HG02759 (cell line): ENCODE measurements at regions not wholly inside any gene's neighbourhood (a gene's known extent, or its start where the extent isn't known, plus 50 kb on each side); places are given as distances from the start of the nearest gene placed in this dataset.
"Not testable (repeated sequence)": the region's sequence is repeated elsewhere in the genome, so short reads cannot be mapped to it uniquely, and the experiment has no call there.

ENCODE experiments used
- ATAC-seq: cut with Tn5 transposase; IDR thresholded peaks from one replicate; pipeline ENCODE4 v1.9.1; 2021; ENCODE audit warnings: mild to moderate bottlenecking, moderate library complexity; ENCODE audit not compliant: unreplicated experiment

- peak; percentile 11 for ATAC-seq
Measured at GRCh38 chrX:52261125-52261462, 76.4 kb downstream of the MAGED4 start.

DNA sequence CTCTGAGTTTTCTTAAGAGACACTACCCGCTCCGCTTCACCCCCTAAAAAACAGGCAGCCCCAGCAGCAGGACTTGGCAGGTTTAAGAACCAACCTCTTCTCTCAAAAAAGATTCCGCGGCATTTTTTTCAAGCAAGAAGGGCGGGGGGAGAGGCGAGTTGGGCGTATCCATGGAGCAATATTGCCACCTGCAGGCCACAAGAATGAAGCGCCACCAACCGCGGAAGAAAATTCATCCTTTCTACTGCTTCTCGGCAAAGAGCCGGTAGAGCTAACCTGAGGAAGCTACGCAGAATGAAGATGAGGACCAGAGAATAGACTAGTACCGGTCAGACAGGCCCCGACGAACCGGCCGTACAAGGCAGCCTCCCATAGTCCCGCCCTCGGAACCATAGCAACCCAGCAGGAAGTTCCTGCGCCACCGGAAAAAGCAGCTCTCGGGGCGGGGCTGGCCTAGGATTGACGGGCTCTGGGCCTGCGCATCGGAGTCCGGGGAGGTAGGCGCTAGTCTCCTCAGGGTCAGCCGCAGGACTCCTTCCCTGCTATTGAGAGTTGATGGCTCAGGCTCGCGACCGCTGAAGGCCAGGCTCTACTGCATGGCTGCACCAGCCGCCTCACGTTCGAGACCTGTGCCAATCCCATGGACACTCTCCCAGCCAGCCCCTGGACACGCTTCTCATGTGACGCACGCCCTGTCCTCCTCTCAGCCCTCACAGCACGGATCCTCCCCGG, 76.9 kb downstream of the MAGED4 start:
- peak; percentile 99 for ATAC-seq

DNA sequence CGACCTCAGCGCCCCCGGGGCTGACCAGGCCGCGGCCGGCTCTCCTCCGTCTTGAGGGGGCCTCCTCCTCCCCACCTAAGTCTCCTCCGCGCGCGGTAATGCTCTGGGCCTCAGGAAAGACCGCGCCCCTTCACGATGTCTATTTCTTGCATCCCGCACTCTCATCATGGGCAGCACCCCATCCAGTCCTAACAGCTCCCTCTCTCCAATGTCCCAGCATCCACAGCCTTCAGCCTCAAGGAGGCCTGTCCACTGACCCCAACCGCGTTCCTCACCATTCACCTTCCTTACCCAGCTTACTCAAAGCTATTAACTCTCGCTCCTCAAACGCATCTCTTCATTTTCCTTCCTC, 77.5 kb downstream of the MAGED4 start:
- ATAC-seq = no peak

GRCh38 chrX:52263417-52263816, 78.7 kb downstream of the MAGED4 start:
- ATAC-seq = no peak

DNA sequence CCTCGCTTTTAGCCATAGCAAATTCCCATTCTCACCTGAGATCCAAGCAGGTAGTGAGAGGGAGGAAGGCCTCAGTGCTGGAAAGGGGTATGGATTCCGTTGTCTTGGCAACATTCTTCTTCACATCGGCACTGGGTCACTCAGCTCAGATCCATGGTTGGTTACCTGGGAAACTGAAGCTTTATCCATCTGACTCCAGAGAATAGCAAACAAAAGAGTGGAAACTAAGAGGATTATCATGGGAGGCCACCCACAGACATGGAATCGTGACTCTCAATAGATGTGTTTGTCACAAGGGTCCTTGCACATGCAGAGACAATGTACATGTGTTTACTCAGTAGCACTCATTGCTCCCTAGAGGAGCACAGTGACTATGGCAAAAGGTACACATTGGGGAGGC, 81.0 kb downstream of the MAGED4 start:
- no peak for ATAC-seq

- ATAC-seq = not testable (repeated sequence)
Measured at GRCh38 chrX:52268502-52268901, 83.8 kb downstream of the MAGED4 start.

- ATAC-seq = no peak
Measured at GRCh38 chrX:52270453-52271116, 85.9 kb downstream of the MAGED4 start.

- ATAC-seq = no peak
Measured at GRCh38 chrX:52271206-52271605, 86.5 kb downstream of the MAGED4 start.

- no peak for ATAC-seq
Measured at GRCh38 chrX:52277666-52278065, 91.2 kb upstream of the XAGE2 start.

- ATAC-seq = no peak
Measured at GRCh38 chrX:52280812-52281211, 88.0 kb upstream of the XAGE2 start.

DNA sequence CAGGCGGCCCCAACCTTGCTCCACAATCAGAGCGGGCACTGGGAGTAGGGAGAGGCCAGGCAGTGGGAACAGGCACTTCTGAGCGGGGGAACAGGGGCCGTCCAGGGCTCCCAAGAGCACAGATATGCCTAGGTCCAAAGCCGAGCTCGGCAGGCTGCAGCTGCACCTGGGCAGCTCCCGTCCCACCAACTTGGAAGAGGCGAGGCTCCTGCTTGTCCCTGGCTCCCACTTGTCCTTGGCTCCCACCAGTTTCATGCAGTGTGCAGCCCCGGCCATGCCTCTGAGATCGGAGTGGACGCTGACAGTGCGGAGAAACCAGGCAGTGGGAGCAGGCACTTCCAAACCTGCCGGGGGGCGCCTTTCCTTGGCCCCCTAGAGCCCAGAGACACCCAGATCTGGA, 84.0 kb upstream of the XAGE2 start:
- ATAC-seq = no peak

- not testable (repeated sequence) for ATAC-seq
Measured at GRCh38 chrX:52298968-52299367, 69.9 kb upstream of the XAGE2 start.

GRCh38 chrX:52308532-52308931, 60.3 kb upstream of the XAGE2 start:
- not testable (repeated sequence) for ATAC-seq
